Transverse colon (tissue), 4 donors: ENCODE measurements at regions not wholly inside any gene's neighbourhood (a gene's known extent, or its start where the extent isn't known, plus 50 kb on each side); places are given as distances from the start of the nearest gene placed in this dataset.

Source experiments
- DNase-seq: peaks from one replicate; pipeline ENCODE4 v3.0.0-alpha.2; 2019
- H3K27ac ChIP-seq, 4 donors: fragments of 200-600 bp; sonication (generic); 2 replicates each; pipeline ENCODE4 v1.5.1; 2016 to 2018; ENCODE audit warnings: inconsistent platforms in 4 of 4
- H3K27me3 ChIP-seq: fragments of 200-600 bp; sonication (generic); 2 replicates; pipeline ENCODE4 v1.5.1; 2017; ENCODE audit warnings: inconsistent platforms
- H3K36me3 ChIP-seq, 4 donors: fragments of 200-600 bp; sonication (generic); 2 replicates each; pipeline ENCODE4 v1.5.1; 2017 to 2019; ENCODE audit warnings: inconsistent platforms in 4 of 4
- H3K4me1 ChIP-seq, 4 donors: fragments of 200-600 bp; sonication (generic); 2 replicates each; pipeline ENCODE4 v1.5.1; 2017 to 2020; ENCODE audit warnings: inconsistent platforms in 4 of 4
- H3K4me3 ChIP-seq, 4 donors: fragments of 200-600 bp; sonication (generic); 1 replicate in 1 of 4; 2 replicates in 3 of 4; pipeline versions ENCODE4 v1.5.1 to v1.6.1; 2017 to 2019; ENCODE audit warnings: inconsistent platforms in 4 of 4
- H3K9me3 ChIP-seq, 2 donors: fragments of 200-600 bp; sonication (generic); 2 replicates each; pipeline ENCODE4 v1.5.1; 2017 to 2019; ENCODE audit warnings: inconsistent platforms in 2 of 2
- CTCF ChIP-seq, 5 experiments: fragments of 200-600 bp in 3 of 5; fragments of 450-650 bp in 2 of 5; sonication (generic) in 3 of 5; IDR thresholded peaks; 1 replicate in 2 of 5; 2 replicates in 3 of 5; pipeline ENCODE4 v1.5.1; 2016 to 2017; ENCODE audit warnings: antibody characterized with exemption in 5 of 5, inconsistent platforms in 3 of 5, mild to moderate bottlenecking in 2 of 5, moderate library complexity in 1 of 5
- EP300 ChIP-seq: sonication (generic); formaldehyde crosslinking; IDR thresholded peaks from one replicate; pipeline ENCODE4 v1.6.1; 2017; ENCODE audit warnings: antibody characterized with exemption, low read depth
- POLR2A ChIP-seq: fragments of 450-650 bp; IDR thresholded peaks from one replicate; pipeline ENCODE4 v1.6.1; 2016; ENCODE audit warnings: antibody characterized with exemption, mild to moderate bottlenecking, moderate library complexity
- POLR2AphosphoS5 ChIP-seq, 3 donors: sonication (generic); formaldehyde crosslinking; IDR thresholded peaks; one replicate each; pipeline ENCODE4 v1.6.1; 2016; ENCODE audit warnings: antibody characterized with exemption in 3 of 3
- WGBS, 2 donors: methylation state at CpG; one replicate each; pipeline ENCODE4 v1.1.5; 2018; ENCODE audit warnings: low coverage in 1 of 2; 5-methylcytosine and 5-hydroxymethylcytosine counted together
- in situ Hi-C, 4 donors: fragments of 200-750 bp; cut with MboI; loops; one replicate each; pipeline versions ENCODE4 v1.15.0 to v1.15.1; 2017; ENCODE audit warnings: low sequenced_read_pairs in 3 of 4, low pct_ligation_motif_present in 1 of 4, low pct_unique_long_range_greater_than_20kb in 1 of 4
- intact Hi-C: fragments of 100-400 bp; cut with DNase I; formaldehyde crosslinking; loops from one replicate; pipeline ENCODE4 v1.15.1; 2023; ENCODE audit warnings: low total_unique reads

DNA sequence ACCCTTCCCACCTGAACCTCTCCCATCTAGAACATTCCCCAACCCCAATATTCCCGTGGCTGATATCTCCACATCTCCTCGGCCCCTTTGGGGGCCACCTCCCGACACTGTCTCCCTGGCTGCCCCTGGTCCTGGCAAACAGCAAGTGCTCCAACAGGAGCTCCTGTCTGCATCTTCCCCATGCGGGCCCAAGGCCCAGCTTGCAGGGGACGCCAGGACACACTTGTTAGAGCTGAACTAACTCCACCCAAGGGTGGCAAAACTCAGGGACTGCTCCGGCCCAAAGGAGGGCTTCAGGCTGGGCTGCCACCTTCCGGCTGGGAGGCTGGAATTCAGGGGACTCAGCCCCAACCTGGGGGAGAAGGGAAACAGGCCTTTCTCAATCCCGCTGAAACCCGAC lies 106.6 kb downstream of the NCOR2 start:
- Histone ChIP-seq H3K4me3 (no peak overlapping the region), H3K9me3 (no peaks in the 10 kb centered on the region), H3K27ac (no peak overlapping the region), H3K36me3 (peaks cover 0 to 17% (median 2%) of the 10 kb centered on the region in 4 donors), H3K4me1 (peaks cover 11 to 44% (median 24%) of the 10 kb centered on the region in 4 donors), H3K27me3 (no peaks in the 10 kb centered on the region)
- DNase-seq: no peak
- in situ Hi-C loops (no loop called here), intact Hi-C loops (no loop called here)
- no peak for TF ChIP-seq POLR2AphosphoS5 (IDR thresholded peaks at IDR 0.05)
- no peak for TF ChIP-seq POLR2A
- WGBS, 2 donors: 90 to 96% methylated on average over 4 to 9 of the region's 9 CpGs

GRCh38 chr12:124459852-124460645 lies 107.4 kb downstream of the NCOR2 start:
- intact Hi-C loops: loop anchor here (5.0 kb wide), 1 partner anchor 38 kb away; no protein-coding TSS in a partner anchor
- Histone ChIP-seq H3K9me3 (no peaks in the 10 kb centered on the region), H3K36me3 (peaks cover 0 to 10% (median 0%) of the 10 kb centered on the region in 4 donors), H3K27me3 (no peaks in the 10 kb centered on the region), H3K4me3 (no peak overlapping the region), H3K4me1 (peaks cover 14 to 45% (median 31%) of the 10 kb centered on the region in 4 donors), H3K27ac (no peak overlapping the region)
- no peak for DNase-seq
- in situ Hi-C loops: no loop called here
- WGBS, 2 donors: 97% methylated on average over 18 of the region's 18 CpGs; no CpG with 5 or more reads in 1 of the 2 donors
- TF ChIP-seq EP300: no peak
- no peak for TF ChIP-seq POLR2AphosphoS5 (IDR thresholded peaks at IDR 0.05)
- TF ChIP-seq CTCF (IDR thresholded peaks at IDR 0.05): no peak
- TF ChIP-seq POLR2A: no peak

GRCh38 chr12:124458992-124459851 lies 108.2 kb downstream of the NCOR2 start:
- intact Hi-C loops (loop anchor here (5.0 kb wide), 1 partner anchor 37 kb away; no protein-coding TSS in a partner anchor), in situ Hi-C loops (no loop called here)
- peak overlapping the region; percentile 84 to 94 (median 86) for H3K27ac ChIP-seq
- no peak for TF ChIP-seq POLR2AphosphoS5 (IDR thresholded peaks at IDR 0.05)
- TF ChIP-seq POLR2A: no peak
- TF ChIP-seq EP300: no peak
- TF ChIP-seq CTCF (IDR thresholded peaks at IDR 0.05): no peak
- no peaks in the 10 kb centered on the region for H3K9me3 ChIP-seq
- no peaks in the 10 kb centered on the region for H3K27me3 ChIP-seq
- peaks cover 0 to 10% (median 0%) of the 10 kb centered on the region in 4 donors for H3K36me3 ChIP-seq
- no peak overlapping the region for H3K4me3 ChIP-seq
- peaks cover 19 to 53% (median 35%) of the 10 kb centered on the region in 4 donors for H3K4me1 ChIP-seq
- 93% methylated on average over 10 of the region's 12 CpGs; no CpG with 5 or more reads in 1 of the 2 donors for WGBS, 2 donors
- DNase-seq: no peak

DNA sequence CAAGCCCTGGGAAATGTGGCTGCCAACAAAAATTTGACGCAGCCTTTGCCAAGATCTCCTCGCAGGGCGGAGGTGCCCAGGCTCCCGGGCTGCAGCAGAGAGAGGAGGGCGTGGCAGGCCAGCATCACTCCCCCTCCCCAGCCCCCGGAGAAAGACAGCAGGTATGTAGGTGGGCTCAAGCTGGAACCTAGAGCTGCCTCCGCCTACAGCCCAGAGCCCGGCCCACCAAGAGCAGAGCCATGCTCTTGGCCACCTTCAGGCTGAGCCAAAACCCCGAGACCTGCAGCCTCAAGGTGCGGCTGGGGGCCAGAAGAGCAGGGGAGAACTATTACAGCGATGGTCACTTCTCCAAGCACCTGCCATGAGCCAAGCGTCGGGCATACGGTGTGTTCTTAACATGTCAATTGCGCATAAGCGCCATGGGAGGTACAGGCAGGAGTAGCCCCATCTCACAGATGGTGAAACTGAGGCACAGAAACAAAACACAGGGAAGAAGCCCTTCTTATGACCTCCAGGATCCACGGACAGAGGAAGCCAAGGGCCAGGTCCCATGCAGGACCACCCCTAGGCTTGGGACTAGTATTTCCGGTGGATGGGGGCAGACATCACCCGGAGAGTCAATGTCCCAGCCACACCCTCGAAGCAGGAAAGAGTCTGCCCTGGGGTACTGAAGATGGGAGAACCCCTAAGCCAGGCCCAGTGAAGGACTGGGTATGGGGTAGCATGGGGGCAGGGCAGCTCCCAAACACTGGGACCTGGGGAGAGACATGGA lies 109.0 kb downstream of the NCOR2 start:
- Histone ChIP-seq H3K4me3 (no peak overlapping the region), H3K4me1 (peaks cover 25 to 56% (median 40%) of the 10 kb centered on the region in 4 donors)
- intact Hi-C loops: loop anchor here (5.0 kb wide), 1 partner anchor 36 kb away; no protein-coding TSS in a partner anchor

More for the DNA sequence above, 109.0 kb downstream of the NCOR2 start:
- DNase-seq: no peak
- peak overlapping the region; percentile 84 to 94 (median 86) for H3K27ac ChIP-seq
- 88% methylated on average over 16 of the region's 20 CpGs; no CpG with 5 or more reads in 1 of the 2 donors for WGBS, 2 donors
- no peaks in the 10 kb centered on the region for H3K27me3 ChIP-seq
- H3K36me3 ChIP-seq: peaks cover 0 to 10% (median 0%) of the 10 kb centered on the region in 4 donors
- in situ Hi-C loops: no loop called here
- TF ChIP-seq CTCF (IDR thresholded peaks at IDR 0.05) (no peak), EP300 (no peak), POLR2AphosphoS5 (IDR thresholded peaks at IDR 0.05) (no peak), POLR2A (no peak)
- H3K9me3 ChIP-seq: no peaks in the 10 kb centered on the region
